ENCODE measurements at regions not wholly inside any gene's neighbourhood (a gene's known extent, or its start where the extent isn't known, plus 50 kb on each side); places are given as distances from the start of the nearest gene placed in this dataset.
"Not testable (repeated sequence)": the region's sequence is repeated elsewhere in the genome, so short reads cannot be mapped to it uniquely, and the experiment has no call there.

- H3K36me3 Mint-ChIP-seq (ENCODE audit: low read depth), result peaks cover 3% of the 10 kb centered on the region
- Histone ChIP-seq H3K4me3 (ENCODE audit: low read length) (no peak overlapping the region), H3K9me3 (ENCODE audit: control insufficient read depth, low read length) (no peaks in the 10 kb centered on the region), H3K27me3 (ENCODE audit: control insufficient read depth, insufficient read depth, low read length, poor library complexity, severe bottlenecking) (no peaks in the 10 kb centered on the region), H3K27ac (ENCODE audit: low read depth, low read length) (no peak overlapping the region), H3K36me3 (ENCODE audit: control insufficient read depth, insufficient read depth, low read length) (no peaks in the 10 kb centered on the region), H3K9ac (ENCODE audit: extremely low read depth, low read length, poor library complexity, severe bottlenecking) (no peak overlapping the region), H3K4me1 (ENCODE audit: control insufficient read depth, insufficient read depth, low read length) (no peaks in the 10 kb centered on the region)
- H3K4me1 Mint-ChIP-seq, result peaks cover 14% of the 10 kb centered on the region
- DNase-seq, result no peak
- H3K27ac Mint-ChIP-seq, result no peak overlapping the region
- no peaks in the 10 kb centered on the region for H3K27me3 Mint-ChIP-seq (ENCODE audit: insufficient read depth)
- peaks cover 14% of the 10 kb centered on the region for H3K9me3 Mint-ChIP-seq
- TF ChIP-seq, protein P1, sequence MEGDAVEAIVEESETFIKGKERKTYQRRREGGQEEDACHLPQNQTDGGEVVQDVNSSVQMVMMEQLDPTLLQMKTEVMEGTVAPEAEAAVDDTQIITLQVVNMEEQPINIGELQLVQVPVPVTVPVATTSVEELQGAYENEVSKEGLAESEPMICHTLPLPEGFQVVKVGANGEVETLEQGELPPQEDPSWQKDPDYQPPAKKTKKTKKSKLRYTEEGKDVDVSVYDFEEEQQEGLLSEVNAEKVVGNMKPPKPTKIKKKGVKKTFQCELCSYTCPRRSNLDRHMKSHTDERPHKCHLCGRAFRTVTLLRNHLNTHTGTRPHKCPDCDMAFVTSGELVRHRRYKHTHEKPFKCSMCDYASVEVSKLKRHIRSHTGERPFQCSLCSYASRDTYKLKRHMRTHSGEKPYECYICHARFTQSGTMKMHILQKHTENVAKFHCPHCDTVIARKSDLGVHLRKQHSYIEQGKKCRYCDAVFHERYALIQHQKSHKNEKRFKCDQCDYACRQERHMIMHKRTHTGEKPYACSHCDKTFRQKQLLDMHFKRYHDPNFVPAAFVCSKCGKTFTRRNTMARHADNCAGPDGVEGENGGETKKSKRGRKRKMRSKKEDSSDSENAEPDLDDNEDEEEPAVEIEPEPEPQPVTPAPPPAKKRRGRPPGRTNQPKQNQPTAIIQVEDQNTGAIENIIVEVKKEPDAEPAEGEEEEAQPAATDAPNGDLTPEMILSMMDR (conservative IDR thresholded peaks at IDR 0.05), result no peak
- WGBS, 2 experiments (ENCODE audit: insufficient coverage in 1 of 2, insufficient read length in 1 of 2), result 94 to 97% methylated on average over 6 to 17 of the region's 17 CpGs
- H3K4me3 Mint-ChIP-seq, result no peak overlapping the region
These were observed 1525.7 kb downstream of the SI start for GRCh38 chr3:163552659-163552966.

DNA sequence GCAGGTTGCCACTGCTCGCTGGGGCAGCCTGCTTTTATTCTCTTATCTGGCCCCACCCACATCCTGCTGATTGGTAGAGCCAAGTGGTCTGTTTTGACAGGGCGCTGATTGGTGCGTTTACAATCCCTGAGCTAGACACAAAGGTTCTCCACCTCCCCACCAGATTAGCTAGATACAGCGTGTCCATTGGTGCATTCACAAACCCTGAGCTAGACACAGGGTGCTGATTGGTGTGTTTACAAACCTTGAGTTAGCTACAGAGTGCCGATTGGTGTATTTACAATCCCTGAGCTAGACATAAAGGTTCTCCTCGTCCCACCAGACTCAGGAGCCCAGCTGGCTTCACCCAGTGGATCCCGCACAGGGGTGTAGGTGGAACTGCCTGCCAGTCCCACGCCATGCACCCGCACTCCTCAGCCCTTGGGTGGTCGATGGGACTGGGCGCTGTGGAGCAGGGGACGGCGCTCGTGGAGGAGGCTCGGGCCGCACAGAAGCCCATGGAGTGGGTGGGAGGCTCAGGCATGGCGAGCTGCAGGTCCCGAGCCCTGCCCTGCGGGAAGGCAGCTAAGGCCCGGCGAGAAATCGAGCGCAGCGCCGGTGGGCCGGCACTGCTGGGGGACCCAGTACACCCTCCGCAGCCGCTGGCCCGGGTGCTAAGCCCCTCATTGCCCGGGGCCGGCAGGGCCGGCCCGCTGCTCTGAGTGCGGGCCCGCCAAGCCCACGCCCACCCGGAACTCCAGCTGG, 1526.2 kb downstream of the SI start:
- not testable (repeated sequence) for H3K27me3 Mint-ChIP-seq (ENCODE audit: insufficient read depth); H3K4me1 ChIP-seq (ENCODE audit: control insufficient read depth, insufficient read depth, low read length); H3K36me3 Mint-ChIP-seq (ENCODE audit: low read depth); H3K27ac Mint-ChIP-seq; H3K27me3 ChIP-seq (ENCODE audit: control insufficient read depth, insufficient read depth, low read length, poor library complexity, severe bottlenecking); H3K4me3 ChIP-seq (ENCODE audit: low read length); H3K4me3 Mint-ChIP-seq; DNase-seq; H3K9ac ChIP-seq (ENCODE audit: extremely low read depth, low read length, poor library complexity, severe bottlenecking); H3K9me3 ChIP-seq (ENCODE audit: control insufficient read depth, low read length); H3K27ac ChIP-seq (ENCODE audit: low read depth, low read length); H3K36me3 ChIP-seq (ENCODE audit: control insufficient read depth, insufficient read depth, low read length)
- peaks cover 17% of the 10 kb centered on the region for H3K4me1 Mint-ChIP-seq
- H3K9me3 Mint-ChIP-seq, result peaks cover 14% of the 10 kb centered on the region
- 80 to 96% methylated on average over 3 to 24 of the region's 37 CpGs for WGBS, 2 experiments (ENCODE audit: insufficient coverage in 1 of 2, insufficient read length in 1 of 2)

DNA sequence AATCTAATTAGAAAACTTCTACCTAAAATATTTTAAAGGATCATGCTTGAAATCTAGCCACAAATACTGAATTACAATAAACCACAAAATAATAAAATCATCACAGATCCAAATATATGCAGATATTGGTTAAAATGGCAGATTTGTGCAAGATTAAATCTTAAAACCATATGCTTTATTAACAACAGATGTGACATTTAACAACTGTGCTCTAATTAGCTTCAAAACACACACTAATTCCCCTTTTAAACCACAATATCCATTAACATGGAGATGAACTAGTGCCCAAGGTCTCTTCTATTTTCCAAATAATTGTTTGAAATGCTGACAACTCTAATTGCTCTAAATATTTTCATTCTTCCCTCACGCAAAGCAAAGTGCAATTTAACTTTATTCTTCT, 1530.3 kb downstream of the SI start:
- Histone ChIP-seq H3K4me3 (ENCODE audit: low read length) (no peak overlapping the region), H3K4me1 (ENCODE audit: control insufficient read depth, insufficient read depth, low read length) (peaks cover 5% of the 10 kb centered on the region), H3K9me3 (ENCODE audit: control insufficient read depth, low read length) (no peaks in the 10 kb centered on the region), H3K36me3 (ENCODE audit: control insufficient read depth, insufficient read depth, low read length) (no peaks in the 10 kb centered on the region), H3K27me3 (ENCODE audit: control insufficient read depth, insufficient read depth, low read length, poor library complexity, severe bottlenecking) (no peaks in the 10 kb centered on the region), H3K9ac (ENCODE audit: extremely low read depth, low read length, poor library complexity, severe bottlenecking) (no peak overlapping the region), H3K27ac (ENCODE audit: low read depth, low read length) (no peak overlapping the region)
- H3K4me3 Mint-ChIP-seq, result no peak overlapping the region
- peaks cover 3% of the 10 kb centered on the region for H3K36me3 Mint-ChIP-seq (ENCODE audit: low read depth)
- H3K27ac Mint-ChIP-seq, result no peak overlapping the region
- WGBS, 2 experiments (ENCODE audit: insufficient coverage in 1 of 2, insufficient read length in 1 of 2), result 75% methylated on average over 1 of the region's 1 CpG; no CpG with 5 or more reads in 1 of the 2 experiments
- TF ChIP-seq, protein P1 (conservative IDR thresholded peaks at IDR 0.05), result no peak
- H3K4me1 Mint-ChIP-seq, result peaks cover 22% of the 10 kb centered on the region
- DNase-seq, result no peak
- peaks cover 14% of the 10 kb centered on the region for H3K9me3 Mint-ChIP-seq
- no peaks in the 10 kb centered on the region for H3K27me3 Mint-ChIP-seq (ENCODE audit: insufficient read depth)
